DND-41 (cell line): ENCODE measurements at regions not wholly inside any gene's neighbourhood (a gene's known extent, or its start where the extent isn't known, plus 50 kb on each side); places are given as distances from the start of the nearest gene placed in this dataset.

Source experiments
- EZH2 ChIP-seq: IDR thresholded peaks from 3 replicates; pipeline ENCODE4 v1.6.1; 2012; ENCODE audit warnings: borderline replicate concordance, low read depth, mild to moderate bottlenecking, moderate library complexity, low read length, inconsistent platforms; ENCODE audit not compliant: severe bottlenecking
- TF ChIP-seq, protein P1 (sequence below): IDR thresholded peaks from 2 replicates; pipeline ENCODE4 v1.5.1; 2012; ENCODE audit warnings: borderline replicate concordance, low read length, moderate library complexity, mild to moderate bottlenecking; ENCODE audit not compliant: poor library complexity, severe bottlenecking; ENCODE audit errors: extremely low read depth

DNA sequence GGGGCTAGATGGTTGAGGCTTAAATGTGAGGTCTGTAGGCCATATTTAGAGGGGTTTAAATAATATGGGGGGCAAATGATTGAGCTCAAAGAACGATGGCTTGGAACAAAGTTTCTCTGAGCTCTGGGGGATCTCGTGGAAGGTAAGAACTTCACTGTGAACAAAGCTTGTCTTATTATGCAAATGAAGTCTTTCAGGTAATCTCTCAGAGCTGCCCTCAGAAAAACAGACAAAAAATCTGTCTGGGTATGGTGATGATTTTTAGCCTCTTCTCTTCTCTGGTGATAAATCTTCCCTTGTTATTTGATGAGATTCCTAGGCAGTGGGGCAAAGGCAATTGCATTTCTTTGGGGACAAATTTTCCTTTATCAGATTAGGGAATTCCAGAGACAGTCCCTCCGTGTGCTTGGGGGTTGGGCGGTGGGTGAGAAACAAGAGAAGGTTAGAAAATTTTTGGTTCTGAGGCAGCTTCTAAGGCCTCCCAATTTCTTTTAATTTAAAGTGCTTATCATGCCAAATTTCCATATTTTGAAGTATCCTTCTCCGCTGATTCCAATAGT, 760.4 kb downstream of the TSN start:
- TF ChIP-seq, protein P1, sequence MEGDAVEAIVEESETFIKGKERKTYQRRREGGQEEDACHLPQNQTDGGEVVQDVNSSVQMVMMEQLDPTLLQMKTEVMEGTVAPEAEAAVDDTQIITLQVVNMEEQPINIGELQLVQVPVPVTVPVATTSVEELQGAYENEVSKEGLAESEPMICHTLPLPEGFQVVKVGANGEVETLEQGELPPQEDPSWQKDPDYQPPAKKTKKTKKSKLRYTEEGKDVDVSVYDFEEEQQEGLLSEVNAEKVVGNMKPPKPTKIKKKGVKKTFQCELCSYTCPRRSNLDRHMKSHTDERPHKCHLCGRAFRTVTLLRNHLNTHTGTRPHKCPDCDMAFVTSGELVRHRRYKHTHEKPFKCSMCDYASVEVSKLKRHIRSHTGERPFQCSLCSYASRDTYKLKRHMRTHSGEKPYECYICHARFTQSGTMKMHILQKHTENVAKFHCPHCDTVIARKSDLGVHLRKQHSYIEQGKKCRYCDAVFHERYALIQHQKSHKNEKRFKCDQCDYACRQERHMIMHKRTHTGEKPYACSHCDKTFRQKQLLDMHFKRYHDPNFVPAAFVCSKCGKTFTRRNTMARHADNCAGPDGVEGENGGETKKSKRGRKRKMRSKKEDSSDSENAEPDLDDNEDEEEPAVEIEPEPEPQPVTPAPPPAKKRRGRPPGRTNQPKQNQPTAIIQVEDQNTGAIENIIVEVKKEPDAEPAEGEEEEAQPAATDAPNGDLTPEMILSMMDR = no peak
- no peak for TF ChIP-seq EZH2
